Activated T-cell treated with anti-CD3 and anti-CD28 coated beads for 48 hours (primary cell): ENCODE measurements at regions not wholly inside any gene's neighbourhood (a gene's known extent, or its start where the extent isn't known, plus 50 kb on each side); places are given as distances from the start of the nearest gene placed in this dataset.
A peak's percentile ranks its signal among the peaks of the same experiment; 100 is the strongest.

Experiments
- DNase-seq: peaks from one replicate; pipeline ENCODE4 v3.0.0-alpha.2; 2020; ENCODE audit warnings: low read depth

DNA sequence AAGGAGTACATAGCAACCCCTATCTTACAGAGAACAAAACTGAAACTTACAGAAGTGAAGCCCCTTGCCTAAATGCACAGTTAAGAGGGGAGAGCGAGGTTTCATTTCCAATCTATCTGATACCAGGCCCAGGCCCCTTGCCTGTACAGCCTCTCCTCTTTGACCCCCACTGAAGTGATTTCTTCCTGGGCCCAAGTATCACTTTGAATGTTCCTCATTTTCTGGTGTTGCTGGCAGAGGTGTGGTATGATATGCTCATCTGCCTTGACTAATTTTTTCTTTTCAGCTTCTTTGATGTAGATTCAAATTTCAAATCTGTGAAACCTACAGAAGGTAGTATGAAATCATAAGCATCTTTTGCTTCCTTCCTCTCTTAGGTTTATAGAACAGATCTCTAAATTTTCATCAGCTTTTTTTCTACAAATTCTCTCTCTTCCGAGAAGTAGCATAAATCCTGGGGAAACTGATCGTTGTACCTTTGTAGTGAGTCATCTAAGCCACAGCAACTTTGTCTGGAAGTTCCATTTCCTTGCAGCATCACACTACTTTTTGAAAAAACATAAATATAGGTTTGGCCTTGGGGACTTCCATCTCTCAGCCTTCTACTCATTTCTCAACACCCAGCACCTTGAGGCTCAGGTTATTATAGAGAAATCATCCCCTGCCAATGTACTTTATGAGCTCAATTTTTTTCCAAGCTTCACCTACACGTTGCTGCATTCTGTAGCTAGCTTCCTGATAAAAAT is 402.4 kb upstream of the PTGER4 start:
- peak; percentile 21 for DNase-seq

DNA sequence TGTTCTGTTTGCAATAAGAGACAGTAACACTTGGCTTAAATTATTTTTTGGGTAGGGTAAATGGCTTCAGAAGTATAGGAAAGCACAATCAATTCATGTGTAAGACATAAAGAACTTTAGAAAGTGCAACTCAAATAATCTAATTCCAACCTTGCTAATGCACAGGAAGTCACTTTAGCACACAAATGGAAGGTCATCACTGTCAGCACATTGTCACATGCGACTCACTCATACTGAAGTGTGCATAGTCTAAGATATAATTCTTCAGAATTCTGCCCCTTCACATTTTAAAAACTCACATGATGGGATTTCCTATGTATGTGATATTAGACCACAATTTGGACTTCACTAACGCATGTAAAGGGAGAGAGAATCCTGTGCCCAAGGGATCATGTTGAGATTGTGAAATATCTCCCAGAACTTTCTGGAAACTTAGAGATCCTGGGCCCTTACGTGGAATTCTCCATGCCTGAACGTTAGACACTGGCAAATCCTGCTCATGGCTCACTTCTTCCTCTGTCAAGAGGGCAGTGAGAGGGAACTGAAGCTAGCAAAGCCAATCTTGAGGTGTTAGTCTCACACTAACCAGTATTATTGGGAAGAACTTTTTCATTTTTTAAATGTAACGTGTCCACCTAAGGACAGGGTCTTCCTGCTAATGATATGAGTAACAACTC is 403.2 kb upstream of the PTGER4 start:
- DNase-seq = no peak

DNA sequence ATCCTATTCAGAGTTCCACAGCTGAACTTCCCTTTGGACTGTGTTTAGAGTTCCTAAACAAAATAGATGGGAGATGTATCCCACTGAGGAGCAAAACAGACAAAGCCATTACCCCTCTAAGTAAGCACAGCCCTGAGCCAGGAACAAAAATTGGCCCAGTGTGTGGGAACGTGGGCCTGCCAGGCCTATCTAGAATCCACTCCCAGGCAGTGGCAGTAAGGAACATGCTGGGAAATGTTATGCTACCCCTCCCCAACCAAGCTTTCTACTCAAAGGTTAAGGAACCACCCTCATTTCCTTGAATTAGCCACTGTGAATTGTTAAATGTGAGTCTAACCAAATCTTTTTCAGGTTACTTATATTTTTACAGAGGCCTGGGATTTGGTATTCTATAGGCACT is 405.1 kb upstream of the PTGER4 start:
- DNase-seq = no peak

DNA sequence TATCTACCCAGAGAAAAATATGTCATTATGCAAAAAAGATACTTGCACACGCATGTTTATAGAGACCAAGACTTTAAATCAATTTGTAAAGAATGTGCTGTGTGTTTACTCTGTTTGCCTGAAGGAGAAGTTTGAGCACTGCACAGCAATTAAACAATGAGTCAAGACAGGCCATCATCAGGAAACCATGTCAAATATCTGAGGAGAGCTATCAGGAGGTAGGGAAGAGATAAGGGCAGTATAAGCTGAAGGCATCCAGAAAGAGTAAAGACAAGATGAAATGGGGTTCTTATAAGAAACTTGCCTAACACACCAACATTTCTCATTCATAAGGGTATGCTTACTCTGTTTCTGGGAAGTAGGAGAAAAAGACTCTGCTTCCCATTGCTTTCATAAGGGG is 405.8 kb upstream of the PTGER4 start:
- no peak for DNase-seq

DNA sequence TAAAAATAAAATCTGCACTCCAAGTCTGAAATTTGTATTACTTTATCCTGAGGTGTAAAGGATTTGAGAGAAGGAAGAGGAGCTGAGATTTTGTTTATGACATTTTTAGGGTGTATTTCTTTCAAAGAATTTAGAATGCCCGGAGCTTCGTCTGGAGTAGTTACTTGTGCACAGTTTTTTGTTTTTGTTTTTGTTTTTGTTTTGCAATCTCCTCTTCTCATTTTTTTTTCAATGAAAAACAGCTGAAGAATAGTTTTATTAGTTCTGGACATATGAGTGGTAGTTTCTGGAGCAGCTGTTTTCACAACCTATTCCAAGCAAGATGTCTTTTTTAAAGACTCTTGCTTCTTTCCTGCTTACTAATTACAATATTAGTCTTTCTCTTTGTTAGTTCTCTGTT is 408.2 kb upstream of the PTGER4 start:
- DNase-seq = no peak

DNA sequence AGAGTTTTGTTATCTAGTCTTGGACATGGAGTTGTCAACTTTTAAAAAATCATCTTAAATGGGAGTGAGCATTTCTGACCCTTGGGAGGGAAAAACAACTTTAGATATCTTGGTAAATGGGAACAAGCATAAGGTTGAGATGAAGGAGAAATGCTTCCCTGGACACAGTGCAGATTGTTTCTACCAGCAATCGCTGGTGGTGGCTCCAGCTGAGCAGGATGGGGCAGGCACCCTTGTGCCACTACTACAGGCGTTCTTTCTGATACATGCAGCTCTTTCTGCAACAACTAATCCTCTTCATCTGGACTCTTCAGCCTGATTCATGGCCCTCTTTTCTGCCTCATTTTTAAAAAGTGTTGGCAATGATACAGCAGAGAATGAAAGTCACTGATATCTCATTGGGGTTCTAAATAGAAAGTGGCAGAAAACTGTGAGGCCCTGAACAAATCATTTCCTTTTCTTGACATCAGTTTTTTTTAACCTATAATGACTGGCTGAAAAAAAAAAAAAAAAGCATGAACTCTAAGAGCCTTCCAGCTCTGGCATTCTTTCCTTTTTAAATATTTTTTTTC is 409.4 kb upstream of the PTGER4 start:
- no peak for DNase-seq

DNA sequence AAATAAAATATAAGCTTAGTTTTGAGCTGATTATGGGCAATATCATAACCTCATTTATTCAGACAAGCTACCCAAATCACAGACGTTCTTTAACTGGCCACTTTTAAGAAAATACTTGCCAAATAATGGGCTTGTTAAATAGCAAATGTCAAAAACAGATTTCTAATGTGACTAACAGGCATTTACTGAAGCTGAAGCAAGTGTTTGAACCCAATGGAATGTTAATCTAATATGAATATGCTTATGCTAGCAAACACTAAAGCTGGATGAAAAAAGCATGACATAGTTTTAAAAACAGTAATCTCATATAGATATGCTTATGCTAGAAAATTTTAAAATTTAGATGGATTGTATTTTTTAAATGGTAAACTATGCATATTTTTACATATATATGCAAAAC is 411.6 kb upstream of the PTGER4 start:
- DNase-seq = no peak

DNA sequence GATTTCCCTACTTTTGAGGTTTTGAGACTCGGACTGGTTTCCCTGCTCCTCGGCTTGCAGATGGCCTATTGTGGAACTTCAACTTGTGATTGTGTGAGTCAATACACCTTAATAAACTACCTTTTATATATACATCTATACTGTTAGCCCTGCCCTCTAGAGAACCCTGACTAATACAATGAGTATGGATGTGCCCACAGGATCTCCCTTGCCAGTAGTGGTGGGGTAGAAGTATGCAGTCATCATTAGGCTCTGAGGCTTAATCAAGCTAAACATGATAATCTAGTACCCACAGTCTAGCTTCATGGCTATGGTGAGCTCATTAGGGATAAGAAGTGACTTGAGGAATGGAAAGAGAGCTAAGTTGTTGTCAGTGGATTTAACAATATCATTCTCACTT is 412.8 kb upstream of the PTGER4 start:
- no peak for DNase-seq

DNA sequence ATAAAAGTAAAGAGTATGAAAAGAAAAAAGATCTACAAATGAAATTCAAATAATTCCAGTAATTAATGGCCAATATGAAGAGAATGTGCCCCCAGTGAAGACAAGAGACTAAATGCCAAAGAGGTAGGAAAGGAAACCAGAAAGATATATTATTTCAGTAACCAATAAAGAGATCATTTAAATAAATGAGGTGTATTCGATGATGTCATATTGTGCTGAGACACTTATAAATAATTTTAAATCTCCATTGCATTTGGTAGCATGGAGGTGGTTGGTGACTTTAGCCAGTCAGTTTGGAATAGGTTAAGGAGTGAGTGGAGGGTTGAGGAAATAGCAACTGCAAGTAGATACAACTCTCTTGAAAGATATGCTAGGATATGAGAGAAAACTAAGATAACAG is 417.7 kb upstream of the PTGER4 start:
- no peak for DNase-seq

DNA sequence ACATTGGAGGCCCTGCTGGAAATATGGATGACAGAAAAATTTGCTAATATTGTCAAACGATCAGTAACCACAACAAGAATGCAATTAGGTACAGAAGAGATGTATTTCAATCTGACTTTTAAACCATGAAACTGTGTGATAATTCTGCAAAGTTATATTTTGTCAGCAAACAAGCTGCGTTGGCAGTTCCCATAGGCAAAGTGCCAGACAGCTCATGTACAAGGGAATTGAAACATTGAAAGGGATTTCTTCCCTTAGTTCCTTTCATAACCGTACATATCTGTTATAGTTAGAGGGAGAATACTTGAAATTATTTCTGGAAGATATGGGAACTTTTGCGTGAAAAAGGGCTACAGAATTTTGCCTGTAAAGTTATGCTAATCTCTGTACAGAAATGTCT is 419.4 kb upstream of the PTGER4 start:
- no peak for DNase-seq

DNA sequence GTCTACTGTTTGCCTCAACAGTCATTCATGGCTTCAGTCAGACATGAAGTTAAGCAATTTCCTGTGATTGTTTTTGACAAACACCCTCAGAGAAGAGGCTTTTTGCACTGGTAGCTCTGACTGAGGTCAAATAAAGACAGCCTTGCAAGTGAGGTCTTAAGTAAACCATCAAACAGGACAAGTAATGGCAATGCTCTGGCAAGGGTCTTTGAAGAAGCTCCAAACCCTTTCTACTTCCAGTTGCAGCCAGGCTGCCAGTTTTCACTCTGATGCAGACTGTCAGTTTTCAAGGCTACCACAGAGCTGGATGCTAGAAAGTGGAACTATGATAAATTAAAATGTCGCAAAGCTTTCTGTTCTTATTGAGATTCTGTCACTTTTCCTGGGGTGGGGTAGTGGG is 421.5 kb upstream of the PTGER4 start:
- DNase-seq = no peak

DNA sequence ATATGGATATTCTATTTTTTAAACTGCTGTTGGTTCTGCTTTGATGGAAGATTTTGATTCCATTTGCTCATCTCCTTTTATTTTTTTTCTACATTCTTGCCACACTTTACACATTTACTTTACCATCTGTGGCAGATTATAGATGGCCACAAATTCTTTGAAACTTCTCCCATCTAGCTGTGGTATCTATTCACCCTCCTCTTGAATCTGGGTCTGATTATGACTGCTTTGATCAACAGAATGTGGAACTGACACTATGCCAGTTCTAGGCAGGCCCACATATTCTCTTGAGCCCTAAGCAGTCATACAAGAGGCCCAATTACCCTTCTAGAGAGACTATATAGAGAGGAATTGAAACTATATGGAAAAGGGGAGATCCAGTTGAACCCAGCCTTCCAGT is 439.0 kb upstream of the PTGER4 start:
- no peak for DNase-seq

DNA sequence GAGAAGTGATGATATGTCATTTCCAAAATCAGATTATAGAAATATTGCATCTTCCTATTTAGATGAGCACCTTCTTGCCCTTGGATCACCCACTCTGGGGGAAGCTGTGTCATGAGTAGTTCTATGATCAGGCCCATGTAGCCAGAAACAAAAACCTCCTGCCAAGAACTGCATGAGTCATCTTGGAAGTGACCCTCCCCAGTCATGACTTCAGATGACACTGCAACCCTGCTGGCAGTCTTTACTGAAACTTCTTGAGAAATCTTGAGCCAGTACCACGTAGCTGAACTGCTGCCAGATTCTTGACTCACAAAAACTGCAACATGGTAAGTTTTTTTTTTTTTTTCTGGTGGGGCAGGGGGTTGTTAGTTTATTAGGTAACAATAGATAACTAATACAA is 439.6 kb upstream of the PTGER4 start:
- peak; percentile 32 for DNase-seq

DNA sequence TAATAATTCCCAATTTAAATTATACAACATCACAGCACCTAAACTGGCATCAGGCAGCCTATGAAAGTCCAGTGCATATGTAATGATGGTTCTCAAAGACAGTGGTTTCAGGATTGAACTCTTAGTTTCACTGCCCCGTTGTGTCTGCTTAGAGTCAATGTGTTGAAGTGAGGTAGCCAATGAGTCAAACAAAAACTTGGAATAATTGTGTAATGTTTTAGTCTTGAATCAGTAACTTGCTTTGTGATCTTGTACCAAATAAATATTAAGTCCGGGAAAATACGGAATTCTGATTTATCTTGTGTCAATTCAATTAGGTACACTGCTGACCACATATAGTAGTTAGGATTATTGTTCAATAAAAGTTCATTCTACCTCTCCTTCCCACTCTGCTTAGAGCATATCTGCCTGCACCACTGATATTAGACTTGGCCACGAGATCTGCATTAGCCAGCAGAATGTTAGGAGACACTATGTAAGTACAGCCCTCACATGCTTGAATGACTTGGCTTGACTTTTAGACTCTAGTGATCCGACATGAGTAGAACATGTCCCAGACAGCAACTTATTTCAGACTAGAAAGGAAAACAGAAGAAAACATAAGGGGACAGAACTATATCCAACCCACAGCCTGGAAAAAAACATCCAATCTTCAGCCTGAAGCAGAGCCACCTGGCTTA is 441.5 kb upstream of the PTGER4 start:
- no peak for DNase-seq

DNA sequence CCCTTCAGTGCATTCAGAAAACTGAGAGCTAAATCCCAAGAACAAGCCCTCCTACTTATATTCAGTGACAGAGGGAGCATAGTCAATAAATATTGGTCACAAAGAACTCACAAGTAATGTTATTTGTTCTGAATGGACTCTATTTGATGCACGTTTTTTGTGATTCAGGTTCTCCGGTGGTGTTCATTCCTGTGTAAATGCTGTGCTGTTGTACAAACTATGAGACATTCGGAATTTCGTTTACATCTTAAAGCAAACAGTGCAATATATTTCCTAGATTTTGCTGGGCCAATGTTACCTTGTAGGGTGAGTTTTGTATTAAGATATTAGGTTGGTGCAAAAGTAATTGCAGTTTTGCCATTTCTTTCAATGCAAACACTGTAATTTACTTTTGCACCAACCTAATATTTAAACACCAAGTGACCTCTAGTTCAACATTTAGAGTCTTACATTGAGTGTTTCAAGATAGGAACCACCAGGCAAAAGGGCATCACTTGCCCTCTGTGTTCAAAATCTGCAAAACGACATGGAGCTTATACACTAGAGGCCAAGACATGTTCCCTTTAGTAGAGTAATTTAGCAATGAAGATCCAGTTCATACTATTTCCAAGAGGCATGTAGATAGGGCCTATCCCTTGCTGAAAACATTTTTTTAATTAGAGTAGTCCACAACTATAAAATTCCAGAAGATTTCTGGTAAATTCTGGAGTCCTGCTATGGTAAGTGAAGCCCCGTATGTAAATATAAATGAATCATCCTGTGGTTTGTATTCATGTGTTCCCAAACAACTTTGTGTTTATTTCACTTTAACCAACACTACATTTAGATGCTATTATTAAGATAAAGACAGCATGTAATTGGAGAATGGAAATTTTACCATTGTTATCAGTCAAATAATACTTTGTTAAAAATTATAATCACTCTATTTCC is 444.0 kb upstream of the PTGER4 start:
- no peak for DNase-seq

DNA sequence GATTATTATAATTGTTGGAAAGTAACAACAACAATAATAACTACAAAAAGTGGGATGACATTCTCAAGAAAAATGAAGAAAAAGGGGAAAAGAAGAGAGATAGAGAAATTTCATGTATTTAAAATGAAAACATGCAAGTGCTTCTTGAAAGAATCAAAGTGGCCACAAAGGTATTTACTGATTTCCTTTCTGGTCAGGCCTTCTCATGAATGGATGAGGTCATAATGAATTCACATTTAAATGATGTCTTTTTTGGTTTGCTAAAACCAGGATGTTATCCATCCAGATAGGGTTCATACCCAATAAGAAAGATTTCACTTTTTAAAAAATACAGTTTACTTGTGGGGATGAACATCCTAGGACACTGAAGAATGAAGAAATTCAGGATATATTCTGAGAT is 446.4 kb upstream of the PTGER4 start:
- DNase-seq = no peak

DNA sequence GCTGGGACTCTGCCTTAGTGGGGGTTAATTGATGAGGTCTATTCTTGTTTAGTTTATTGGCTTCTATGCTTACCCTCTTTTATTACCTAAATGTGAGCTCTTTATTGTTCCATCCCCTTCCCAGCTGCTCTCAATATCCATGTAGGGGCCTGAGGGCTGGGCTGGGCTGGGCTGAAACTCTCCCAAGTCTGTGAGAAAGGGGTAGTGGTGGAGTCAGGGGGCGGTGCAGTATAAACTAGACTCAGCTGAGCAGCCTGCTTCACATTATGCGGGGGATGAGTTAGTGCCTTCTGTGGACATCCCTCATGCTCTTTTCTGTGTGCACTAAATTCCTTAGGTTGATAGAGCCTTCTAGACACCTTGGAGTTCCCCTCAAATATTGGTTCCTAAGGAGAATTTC is 451.8 kb upstream of the PTGER4 start:
- no peak for DNase-seq

DNA sequence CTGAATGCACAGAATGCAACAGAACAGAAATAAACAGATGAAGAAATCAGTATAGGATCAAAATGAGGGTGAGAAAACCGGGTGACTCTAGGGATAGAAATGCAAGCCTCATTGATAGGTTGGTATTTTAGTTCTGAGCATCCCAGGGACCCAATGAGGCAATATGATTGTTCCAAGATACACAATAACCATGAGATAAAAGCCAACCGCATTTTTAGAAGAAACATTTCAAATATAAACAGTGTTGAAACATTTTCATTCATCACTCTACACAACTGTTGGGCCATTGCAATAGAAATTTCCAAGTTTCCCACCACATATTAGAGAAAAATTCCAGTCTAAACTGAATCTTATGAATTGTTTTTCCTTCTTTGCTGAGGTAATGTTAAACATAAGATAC is 452.3 kb upstream of the PTGER4 start:
- no peak for DNase-seq

DNA sequence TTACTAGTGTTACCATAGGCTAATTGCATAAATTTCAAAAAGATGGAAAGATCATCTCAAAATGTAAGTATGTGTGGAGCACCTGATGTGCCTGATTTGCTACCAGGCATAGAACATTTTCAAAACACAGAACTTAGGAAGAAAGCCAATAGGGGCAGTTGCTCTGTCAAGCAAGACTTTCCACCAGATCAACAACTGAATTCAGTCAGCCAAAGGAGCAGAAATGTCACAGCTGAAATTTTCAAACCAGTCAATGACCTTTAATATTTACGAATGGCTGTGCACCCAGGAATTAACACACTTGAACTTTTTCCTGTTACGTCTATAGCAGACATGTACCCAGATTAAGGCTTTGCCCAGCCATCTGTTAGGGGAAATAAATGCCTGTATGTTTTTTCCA is 452.8 kb upstream of the PTGER4 start:
- DNase-seq = no peak

DNA sequence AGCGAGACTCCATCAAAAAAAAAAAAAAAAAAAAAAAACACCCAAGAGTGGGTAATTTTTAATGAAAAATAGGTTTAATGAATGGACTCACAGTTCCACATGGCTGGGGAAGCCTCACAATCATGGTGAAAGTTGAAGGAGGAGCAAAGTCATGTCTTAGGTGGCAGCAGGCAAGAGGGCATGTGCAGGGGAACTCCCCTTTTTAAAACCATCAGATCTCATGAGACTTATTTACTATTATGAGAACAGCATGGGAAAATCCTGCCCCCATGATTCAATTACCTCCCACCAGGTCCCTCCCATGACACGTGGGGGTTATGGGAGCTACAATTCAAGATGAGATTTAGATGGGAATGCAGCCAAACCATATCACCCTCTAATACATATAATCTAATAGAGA is 454.6 kb upstream of the PTGER4 start:
- DNase-seq = peak; percentile 21

DNA sequence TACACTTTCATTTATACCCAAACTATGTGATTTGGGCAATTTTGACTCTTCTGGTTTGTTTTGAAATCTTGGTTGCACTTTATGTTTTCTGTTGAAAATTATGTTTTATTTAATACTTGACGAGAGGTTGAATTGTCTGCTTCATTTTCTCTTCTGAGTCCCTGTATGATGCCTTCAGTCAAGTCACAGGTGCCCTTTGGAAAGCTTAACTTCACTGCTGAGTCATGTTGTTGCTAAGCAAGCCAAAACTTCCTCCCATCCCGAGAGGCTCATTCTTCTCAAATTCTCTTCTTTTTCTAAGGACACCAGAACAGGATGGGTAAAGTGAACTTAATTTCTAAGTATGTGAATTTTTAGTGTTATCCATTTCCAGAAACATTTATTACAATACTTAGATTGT is 455.3 kb upstream of the PTGER4 start:
- DNase-seq = no peak

DNA sequence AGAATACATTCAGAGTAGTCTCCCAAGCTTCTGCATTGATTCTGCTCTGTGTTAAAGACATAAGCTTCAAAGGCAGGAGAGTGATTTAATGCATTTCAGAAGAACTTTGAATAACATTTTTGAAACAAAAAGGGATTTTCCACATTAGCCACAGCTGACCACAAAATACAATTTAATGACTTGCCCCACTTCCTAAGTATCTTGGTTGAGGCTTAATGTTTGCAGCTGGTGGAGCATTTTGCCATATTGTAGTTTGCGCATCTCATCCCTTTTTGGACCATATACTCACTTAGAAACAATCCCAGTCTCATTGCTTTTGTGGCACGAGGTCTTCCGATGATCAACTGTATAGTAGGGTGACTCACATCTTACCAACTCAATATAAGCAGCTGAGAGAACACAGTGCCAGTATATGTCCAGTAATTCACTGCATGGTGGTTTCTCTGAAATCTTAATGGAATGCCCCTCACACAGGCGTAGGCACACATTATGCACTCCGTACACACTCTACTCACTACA is 455.8 kb upstream of the PTGER4 start:
- DNase-seq = no peak
